Stimulated activated CD8-positive, alpha-beta memory T cell treated with anti-CD3 and anti-CD28 coated beads, Interleukin-7, amount 100 ng/mL, for 1 hour (primary cell): ENCODE measurements at regions not wholly inside any gene's neighbourhood (a gene's known extent, or its start where the extent isn't known, plus 50 kb on each side); places are given as distances from the start of the nearest gene placed in this dataset.

Experiments used
- DNase-seq, 2 donors: peaks; one replicate each; pipeline ENCODE4 v3.0.0-alpha.2; 2020; ENCODE audit warnings: low read depth in 2 of 2

GRCh38 chr12:125271892-125272291 lies 206.7 kb downstream of the AACS start:
- DNase-seq, result no peak

DNA sequence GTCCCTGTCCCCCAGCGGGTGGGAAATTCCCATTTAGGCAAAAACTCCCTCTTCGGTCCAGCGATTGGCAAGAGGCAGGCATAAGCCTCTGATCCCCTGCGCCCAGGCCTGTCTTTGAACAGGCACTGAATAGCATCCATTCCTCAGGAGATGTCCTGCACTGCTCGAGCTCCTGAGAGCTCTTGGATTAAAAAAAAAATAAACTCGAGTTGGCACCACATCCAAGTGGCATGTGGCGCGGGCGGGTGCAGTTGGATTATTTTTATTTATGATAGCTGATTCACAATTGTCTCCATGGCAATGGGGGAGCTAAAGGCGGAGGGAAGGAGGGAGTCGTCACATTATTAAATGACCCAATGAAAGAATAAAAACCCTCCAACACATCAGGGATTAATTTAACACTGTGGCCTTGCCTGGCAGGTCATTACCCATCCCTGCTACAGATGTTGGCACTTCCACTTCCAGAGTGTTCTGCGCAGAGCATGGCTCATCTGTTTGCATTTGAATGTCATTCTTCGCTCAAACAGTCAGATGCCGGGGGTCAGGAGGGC lies 207.2 kb downstream of the AACS start:
- no peak for DNase-seq

- DNase-seq, result no peak
Observed at GRCh38 chr12:125276567-125276966, 211.3 kb downstream of the AACS start.

GRCh38 chr12:125280482-125281377 lies 215.5 kb downstream of the AACS start:
- DNase-seq, result no peak

GRCh38 chr12:125282921-125283320 lies 217.7 kb downstream of the AACS start:
- no peak for DNase-seq

DNA sequence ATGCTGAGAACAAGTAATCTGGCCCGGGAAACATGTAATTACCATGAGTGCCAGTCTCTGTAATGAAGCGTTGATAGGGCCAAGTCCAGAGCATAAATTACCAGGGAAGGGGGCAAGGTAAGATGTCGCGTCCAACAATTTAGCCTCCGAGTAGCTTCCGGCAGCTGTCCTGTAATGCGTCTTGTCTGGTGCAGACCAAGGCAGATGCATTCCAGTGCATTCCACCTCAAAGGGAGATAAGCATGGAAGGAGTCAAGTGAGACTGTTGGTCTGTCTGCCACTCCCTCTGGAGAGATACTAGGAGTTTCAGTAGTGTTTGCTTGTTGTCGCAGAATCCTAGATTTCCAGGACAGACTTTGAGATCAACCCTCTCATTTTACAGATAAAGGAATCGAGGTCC lies 218.3 kb downstream of the AACS start:
- DNase-seq, result no peak

- DNase-seq, result no peak
Observed at GRCh38 chr12:125284087-125284486, 218.9 kb downstream of the AACS start.

GRCh38 chr12:125284945-125285685 lies 219.9 kb downstream of the AACS start:
- no peak for DNase-seq

- DNase-seq, result no peak
Observed at GRCh38 chr12:125286005-125286727, 220.9 kb downstream of the AACS start.

- no peak for DNase-seq
Observed at GRCh38 chr12:125287155-125287847, 222.1 kb downstream of the AACS start.

DNA sequence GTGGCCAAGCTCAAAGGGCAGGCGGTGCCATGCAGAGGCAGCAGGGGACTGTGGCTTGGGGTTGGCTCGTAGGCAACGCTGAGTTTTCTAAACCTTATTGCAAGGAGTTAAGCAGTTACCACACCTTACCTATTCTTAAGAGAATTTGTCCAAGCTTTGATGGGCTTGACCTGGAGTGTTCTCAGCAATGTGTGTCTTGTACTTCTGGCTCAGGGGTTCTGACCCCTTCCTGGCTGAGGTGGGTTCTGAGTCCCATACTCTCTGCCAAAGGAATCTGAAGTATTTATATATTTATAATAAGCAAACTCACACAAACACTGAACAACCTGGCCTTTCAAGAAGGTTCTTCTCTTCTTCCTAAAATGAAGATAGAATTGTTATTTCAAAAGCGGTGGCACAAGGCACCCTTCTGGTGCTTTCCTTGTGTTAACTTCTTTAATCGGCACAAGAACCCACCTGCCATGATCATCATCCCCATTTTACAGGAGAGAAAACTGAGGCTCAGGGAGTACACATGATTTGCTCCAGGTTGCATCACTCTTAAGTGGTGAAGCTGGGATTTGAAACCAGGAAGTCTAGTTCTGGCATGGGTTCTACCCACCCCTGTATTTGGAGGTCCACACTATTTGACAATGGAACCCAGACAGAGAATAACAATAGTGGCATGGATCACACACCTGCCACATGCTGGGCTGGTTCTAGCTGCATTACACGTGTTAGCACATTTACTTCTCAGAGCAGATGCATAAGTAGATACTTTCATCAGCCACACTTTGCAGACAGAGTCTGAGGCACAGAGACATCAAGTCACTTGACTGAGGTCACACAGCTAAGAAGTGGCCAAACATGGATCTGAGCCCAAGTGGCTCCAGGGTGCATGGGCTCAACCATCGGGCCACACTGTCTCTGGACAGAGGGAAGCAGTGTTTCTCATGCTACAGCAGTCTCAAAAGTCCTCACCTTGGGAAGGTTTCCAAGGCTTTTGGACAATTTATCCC lies 224.0 kb downstream of the AACS start:
- no peak for DNase-seq

DNA sequence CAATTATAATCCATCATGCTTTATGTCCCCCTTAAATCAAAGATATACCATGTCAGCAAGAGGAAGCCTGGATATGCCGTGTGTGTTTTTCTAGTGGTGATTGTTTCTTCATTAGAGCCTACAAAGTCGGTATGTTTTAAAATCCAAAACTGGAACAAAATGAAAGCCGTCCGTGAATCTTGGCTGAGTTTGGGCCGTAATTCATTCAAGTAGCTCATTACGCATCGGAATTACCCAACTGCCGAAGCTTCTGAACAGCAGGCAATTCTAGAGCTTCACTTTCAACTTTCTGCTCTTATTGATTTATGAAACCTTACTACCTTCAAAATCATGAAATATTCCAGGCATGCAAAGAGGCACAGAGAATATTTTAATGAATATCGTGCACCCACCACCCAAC lies 224.7 kb downstream of the AACS start:
- DNase-seq, result no peak

DNA sequence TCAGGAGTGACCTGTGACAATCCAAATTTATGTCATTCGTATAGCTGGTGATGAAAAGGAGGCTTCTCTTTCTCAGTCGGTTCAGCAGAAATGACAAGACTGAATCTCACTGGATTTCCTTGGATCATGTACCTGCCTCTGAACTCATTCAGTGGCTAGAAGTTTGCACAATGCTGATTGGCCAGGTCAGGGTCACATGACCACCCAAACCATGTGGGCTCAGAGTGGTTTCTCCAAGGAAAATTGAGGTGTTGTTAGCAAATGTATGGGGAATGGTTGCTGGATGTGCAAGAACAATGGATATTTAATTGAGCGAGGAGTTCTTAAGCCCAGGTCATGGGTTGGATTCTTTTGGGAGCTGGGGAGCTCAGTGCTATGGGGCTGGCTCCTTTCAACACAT lies 227.5 kb downstream of the AACS start:
- no peak for DNase-seq

DNA sequence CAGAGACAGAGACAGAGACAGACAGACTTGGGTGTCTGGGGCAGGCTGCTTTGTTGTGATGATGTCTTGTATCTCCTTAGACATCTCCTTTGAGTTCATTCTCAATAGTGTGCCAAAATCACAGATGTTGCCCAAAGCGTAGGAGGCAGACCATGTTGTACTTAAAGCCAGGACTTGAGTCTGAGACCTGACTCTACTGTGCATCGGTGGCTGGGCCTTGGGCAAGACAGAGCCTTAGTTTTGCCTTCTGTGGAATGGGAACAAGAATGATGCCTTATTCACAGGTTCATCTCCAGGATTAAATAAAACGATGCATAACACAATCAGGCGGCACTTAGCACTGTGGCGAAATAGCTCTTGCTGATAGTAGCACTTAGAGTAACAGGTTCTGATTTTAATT lies 230.3 kb downstream of the AACS start:
- no peak for DNase-seq

- DNase-seq, result no peak
Observed at GRCh38 chr12:125296701-125297100, 231.5 kb downstream of the AACS start.

DNA sequence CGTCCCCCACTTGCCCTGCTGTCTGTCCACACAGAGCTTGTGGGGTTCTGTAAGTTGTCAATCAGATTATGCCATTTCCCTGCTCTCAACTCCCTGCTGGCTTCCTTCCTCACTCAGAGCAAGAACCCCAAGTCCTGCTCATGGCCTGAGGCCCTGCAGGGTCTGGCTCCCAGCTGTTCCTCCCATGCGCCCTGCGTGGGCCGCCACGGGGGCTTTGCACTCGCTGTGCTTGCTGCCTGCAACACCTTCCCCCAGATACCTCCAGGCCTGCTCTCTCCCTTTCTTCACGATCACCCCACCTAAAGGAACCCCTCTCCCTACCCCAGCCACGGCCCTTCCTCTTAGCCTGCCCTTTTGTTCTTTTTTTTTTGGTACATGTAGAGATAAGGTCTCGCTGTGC lies 234.6 kb downstream of the AACS start:
- DNase-seq, result no peak

- no peak for DNase-seq
Observed at GRCh38 chr12:125300249-125300648, 235.0 kb downstream of the AACS start.

DNA sequence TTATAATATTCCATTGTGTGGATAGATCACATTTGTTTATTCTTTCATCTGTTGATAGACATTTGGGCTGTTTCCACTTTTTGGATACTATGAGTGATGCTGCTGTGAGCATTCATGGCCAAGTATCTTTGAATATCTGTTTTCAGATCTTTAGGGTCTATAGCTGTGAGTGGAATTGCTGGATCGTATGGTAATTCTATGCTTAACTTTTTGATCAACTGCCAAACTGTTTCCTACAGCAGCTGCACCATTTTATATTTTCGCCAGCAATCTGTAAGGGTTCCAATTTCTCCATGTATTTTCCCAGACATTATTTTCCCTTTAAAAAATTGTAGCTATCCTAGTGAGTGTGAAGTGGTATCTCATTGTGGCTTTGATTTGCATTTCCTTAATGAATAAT lies 238.1 kb downstream of the AACS start:
- no peak for DNase-seq

DNA sequence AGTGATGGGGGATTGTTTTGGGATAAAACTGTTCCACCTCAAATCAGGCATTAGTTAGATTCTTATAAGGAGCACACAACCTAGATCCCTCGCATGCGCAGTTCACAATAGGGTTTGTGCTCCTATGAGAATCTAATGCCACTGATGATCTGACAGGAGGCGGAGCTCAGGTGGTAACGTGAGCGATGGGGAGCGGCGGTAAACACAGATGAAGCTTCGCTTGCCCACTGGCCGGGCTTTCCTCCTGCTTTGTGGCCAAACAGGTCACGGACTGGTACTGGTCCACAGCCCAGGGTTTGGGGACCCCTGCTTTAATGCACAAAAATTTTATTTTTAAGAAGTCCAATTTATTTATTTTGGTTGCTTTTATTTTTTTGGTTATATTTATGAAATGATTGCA lies 238.8 kb downstream of the AACS start:
- DNase-seq, result no peak

DNA sequence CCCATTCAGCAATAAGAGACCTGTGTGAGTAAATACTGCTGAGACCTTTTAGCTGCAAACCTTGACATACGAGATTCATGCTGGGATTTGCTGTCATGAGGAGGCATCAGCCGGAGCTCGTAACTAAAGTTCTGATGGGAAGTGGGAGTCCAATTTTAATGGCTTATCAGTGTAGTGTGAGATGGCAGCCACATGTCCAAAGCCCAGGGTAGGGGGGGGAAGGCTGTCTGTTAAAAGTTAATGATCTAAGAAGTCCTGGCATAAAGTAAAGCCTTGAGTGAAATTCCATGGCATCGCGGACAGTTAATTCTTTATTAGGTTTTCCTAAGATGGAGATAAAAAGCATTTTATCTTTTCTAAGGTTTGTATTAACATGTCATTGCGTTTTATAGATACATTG lies 240.0 kb downstream of the AACS start:
- no peak for DNase-seq
